Embryonic facial prominence (tissue), 1 donor: ENCODE measurements at regions not wholly inside any gene's neighbourhood (a gene's known extent, or its start where the extent isn't known, plus 50 kb on each side); places are given as distances from the start of the nearest gene placed in this dataset.

Experiments
- DNase-seq: peaks from one replicate; pipeline ENCODE4 v3.0.0-alpha.2; 2016; ENCODE audit errors: extremely low spot score

DNA sequence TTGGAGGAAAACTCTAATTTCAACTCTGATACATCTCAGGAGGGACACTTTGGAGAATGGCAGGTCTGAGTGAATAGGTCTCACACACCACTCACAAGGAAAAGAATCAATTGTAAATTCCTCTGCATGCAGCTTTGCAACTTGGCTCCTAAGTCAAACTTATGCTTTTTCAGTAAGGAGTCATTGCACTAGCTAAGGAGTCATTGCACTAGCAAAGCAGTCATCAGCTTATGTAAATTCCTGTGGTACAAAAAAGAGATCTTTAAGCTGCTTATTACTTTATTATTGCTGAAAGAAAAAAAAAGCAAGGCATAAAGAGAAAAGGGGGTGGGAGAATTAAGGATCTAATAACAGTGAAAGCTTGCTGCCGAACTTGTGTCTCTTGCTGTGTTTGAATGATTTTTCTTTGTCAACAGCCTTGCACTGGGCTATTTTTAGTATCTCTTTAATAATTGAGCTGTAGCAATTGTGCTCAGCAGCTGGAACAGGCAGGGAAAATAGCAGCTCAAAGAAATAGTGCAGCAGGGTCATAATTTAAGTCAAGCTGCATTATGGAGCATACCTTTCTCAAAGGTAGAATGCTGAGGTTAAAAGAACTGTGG is 154.3 kb upstream of the ARPP21 start:
- DNase-seq, result no peak

DNA sequence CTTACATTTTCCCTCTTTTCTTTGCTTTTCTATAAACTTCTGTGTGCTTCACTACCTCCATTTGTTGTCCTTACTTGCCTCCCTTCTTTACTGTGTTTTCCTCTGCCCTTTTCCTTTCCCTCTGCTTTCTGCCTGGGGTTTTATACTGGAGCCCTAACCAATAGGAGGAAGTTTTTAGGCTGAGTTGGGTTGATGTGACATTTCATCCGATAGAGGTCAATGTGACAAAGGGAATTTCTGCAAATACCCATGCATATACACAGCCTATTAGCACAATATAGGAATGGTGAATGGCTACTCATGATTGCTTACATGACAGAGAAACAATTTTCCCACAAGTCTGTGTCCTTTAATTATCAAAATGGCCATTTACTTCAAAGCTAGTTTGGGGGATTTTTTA is 153.0 kb upstream of the ARPP21 start:
- no peak for DNase-seq

DNA sequence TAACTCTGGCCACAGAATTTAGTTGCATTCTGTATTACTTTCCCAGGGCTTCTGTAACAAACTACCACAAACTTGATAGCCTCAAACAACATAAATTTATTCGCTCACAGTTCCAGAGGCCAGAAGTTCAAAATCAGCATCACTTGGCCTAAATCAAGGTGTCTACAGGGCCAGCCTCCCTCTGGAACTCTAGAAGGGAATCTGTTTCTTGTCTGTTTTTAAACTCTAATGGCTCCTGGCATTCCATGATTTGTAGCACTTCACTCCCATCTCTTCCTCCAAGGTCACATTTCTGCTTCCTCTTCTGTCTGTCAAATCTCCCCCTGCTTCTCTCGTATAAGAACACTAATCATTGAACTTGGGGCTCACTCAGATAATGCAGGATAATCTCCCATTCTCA is 151.9 kb upstream of the ARPP21 start:
- no peak for DNase-seq

DNA sequence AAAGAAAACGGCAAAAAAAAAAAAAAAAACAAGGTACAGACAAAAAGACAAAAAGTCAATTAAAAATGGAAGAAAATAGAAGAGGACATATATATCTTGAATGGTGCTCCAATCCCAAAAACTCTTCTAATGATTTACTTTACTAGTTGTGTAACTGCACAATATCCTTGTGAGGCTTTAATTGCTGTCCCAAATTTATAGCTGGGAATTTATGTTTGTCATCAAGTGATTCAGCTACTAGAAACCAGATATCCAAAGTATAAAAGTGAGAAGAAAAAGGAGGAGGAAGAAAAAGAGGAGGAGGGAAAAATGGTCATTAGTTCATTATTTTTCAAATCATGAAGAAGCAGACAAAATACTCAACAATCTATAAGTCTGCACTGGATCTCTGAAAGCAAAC is 150.8 kb upstream of the ARPP21 start:
- DNase-seq, result no peak

DNA sequence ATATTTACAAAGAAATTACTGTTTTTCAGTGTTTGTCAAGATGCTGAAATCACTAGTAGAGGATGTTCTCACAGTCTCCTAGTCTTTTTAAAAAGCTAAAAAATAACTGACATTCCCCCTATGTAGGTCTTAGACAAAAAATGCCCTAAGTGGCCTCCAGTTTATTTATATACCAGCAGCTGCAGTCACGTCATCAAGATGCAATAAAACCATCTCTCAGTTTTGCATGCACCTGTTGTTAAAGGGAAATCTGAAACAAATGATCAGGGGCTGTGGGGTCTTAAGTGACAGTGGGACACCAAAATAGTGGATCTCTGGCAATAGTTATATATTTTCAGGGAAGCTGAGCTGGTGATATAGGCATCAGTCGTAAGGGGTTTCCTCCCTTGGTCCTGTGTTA is 146.5 kb upstream of the ARPP21 start:
- no peak for DNase-seq

DNA sequence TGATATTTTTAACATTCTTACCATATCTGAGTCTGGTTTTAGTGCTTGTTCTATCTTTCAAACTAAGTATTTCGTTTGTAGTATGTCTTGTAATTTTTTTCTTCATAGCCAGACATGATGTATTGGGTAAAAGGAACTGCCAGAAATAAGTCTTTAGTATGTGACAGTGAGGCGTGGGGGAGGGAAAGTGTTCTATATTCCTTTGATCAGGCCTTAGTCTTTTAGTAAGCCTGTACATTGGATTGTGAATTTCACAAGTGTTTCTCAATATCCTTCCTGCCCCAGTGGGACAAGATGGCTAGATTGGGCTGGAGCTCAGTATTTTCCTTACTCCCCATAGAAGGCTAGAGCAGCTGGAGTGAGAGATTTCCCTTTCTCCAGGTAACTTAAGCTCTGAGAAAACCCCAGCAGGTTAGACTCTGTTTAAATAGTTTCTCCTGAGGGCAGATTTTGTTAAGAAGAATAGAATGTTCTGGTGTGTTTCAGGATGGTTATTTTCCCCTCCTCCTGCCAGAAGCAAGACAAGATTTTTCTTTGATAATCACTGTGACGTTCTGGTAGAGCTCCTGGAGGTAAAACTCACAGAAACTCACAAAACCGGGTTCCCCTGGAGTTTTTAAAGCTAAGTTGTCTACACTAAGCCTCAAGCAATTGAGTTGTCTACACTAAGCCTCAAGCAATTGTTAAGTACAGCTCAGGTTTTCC is 140.7 kb upstream of the ARPP21 start:
- no peak for DNase-seq

DNA sequence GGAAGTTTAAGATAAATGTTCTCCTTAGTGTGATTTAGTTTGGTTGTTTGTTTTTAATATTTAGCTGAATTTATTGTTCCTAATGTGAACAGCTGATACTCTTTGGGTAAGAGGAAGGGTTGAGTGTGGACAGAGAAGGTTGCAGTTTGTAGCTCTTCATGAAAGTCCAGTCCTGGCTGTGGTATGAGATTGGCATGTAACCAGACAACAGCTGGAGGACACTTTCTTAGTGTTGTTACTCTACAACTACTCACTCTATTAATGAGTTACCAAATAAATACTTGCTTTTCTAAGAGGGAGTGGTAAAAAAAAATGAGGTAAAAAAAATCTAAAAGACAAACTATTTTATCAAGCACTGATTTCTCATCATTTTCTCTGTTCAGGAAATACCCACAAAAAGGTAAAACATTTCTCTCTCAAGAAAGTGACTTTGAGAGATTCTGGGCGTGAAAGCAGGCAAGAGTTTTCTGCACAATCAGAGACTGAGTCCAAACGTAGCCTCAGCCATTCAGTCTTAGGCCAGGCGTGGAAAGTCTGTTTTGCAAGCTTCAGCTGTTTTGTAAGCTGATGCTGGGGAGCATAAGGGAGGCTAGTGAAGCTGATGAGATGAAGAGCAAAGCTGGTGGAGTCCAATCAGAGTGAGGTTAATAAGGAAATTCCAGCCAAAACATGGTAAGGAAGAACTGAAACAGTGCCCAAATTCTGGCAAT is 138.5 kb upstream of the ARPP21 start:
- DNase-seq, result no peak

DNA sequence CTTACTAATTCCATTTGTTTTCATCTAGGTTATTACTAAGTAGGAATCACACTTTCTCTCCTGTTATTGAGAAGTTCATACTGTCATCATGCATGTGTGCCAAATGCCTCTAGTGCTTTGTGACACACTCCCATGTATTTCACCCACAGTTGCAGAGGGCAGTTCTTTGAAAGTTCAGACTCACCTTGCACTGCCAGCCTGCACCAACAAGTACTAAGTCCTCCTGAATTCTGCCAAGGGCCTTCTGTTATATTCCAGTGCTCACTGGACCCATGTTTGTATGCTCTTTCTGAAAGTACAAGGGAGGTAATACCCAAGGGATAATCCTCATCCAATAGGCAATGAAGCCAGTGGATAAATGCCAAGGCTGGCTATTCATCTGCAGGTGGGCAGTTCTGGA is 136.6 kb upstream of the ARPP21 start:
- DNase-seq, result no peak

DNA sequence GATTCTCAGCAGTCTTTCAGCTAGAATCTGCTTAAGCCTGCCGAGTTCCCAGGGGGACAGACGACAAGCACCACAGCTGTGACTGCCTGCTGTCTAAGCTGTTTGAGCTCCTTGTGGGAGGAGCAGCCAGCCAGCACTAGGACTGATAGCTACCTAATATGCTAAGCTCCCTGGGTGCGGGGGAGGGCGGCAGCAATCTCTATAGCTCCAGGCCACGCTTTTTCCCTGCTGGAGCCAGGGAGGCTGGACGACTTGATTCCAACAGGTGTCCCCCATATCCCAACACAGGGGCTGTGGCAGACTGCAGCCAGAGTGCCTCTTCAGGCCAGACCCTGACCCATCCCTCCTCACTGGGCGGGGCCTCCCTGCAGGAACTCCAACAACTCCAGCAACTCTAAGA is 134.1 kb upstream of the ARPP21 start:
- DNase-seq, result no peak

DNA sequence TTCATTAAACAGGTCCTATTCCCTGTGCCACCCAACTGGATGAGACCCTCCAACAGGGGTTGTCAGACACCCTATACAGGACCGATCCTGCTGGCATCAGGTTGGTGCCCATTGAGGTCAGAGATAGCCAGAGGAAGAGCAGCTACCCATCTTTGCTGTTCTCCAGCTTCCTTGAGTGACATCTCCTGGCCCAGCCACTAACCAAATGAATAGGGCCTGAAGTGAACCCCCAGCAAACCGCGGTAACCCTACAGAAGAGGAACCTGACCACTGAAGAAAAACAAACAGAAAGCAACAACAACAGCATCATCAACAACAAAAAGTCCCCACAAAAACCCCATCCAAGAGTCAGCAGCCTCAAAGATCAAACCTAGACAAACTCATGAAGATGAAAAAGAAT is 133.6 kb upstream of the ARPP21 start:
- no peak for DNase-seq

DNA sequence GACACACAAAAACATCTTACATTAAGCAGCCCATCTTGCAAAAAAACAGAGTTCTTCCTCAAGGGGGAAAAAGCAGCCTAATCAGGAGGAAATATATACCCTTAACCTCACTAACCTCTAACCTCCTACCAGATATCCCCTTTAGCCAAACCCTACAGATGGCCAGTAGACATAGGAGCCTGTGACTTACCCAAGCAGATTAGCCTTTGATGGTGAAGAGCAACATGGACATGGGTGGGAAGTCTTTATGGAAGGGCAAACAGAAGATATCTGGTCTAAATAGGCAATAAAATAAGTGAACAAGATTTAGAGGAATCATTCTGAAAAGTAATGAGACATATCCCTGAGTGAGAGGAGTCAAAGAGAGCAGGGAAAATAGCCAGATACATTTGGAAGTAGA is 119.4 kb upstream of the ARPP21 start:
- no peak for DNase-seq

DNA sequence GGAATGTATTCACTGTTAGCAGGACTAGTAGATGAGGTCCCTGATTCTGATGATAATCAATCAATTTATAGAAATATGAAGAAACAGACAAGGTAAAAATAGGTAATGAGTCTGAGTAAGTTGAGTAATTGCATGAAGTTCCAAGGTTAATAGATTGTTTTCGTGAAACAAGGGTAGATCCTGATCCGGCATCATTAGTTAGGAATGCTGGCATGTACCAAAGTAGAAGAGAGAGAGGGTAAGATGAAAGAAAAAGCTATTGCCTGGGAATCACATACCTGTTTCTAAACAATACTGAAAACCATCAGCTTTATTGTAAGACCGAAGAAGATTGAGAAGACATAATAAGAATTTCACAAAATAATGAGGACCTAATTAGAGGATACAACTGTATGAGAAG is 118.1 kb upstream of the ARPP21 start:
- DNase-seq, result no peak

DNA sequence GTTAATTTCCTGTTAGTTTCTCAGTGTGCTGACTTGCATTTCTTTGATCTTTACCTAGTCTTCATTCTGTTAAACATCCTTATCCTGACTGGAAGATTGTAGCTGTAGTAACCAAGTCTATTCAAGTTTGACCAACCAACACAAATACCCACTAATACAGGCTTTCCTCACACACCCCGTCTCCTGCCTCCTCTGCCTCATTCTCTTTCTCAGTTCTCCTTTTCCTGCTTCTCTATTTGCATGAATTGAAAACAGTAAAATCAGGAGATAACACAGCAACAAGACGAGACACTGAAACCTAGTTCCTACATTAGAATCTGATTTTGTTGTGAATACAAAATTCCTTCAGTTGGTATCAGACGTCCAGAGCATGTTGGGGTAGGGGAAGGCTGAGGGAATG is 116.9 kb upstream of the ARPP21 start:
- no peak for DNase-seq

DNA sequence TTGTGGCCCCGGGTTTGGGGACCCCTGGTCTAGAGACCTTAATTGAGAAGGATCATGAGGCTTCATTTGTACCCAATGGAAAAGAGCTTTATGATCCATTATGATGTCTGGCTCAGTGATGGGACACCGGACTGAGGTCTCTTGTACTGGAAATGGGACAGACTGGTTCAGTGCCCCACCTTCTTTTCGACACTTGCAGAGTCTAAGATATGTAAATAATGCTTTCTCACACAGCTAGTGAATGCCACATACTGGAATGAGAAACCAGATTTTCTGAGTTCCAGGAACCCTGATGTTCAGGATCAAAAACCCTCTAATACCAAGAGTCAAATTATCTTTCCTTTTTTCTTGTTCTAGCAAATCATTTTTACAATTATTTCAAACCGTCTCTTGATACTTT is 116.3 kb upstream of the ARPP21 start:
- DNase-seq, result no peak

DNA sequence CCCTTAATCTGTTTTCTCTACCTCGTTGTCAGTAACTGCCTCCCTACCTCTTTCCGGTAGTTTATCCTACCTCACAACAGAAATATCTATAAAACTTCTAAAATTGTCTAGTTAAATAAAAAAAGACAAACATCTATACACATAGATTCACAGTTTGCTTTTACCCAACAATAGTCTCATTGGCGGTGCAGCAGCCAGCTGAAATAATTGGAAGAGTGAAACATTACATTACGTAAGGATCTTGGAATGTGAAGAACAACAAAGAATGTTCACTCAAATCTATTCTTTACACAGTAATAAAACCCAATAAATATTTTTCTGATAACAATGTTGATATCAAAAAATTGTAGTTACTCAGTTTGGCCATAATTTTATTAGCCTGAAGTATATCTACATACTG is 115.5 kb upstream of the ARPP21 start:
- no peak for DNase-seq

DNA sequence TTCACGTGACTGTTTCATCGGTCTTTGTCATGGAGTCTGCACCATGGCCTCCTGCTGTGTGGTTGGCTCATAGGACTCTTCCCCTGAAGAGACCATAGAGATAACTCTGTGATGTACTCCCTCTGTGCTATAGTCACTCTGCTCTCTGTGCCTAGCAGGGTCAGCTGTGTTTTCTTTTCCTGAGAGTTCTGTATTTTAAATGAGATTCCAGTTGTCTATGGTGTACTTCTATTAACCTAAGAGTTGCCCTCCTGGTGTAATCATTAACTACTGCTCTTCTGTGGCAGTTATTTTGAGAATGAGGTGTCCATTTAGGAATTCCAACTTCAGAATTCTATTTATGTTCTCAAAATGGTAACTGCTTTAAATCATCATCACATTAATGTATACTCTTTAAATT is 114.5 kb upstream of the ARPP21 start:
- DNase-seq, result no peak

DNA sequence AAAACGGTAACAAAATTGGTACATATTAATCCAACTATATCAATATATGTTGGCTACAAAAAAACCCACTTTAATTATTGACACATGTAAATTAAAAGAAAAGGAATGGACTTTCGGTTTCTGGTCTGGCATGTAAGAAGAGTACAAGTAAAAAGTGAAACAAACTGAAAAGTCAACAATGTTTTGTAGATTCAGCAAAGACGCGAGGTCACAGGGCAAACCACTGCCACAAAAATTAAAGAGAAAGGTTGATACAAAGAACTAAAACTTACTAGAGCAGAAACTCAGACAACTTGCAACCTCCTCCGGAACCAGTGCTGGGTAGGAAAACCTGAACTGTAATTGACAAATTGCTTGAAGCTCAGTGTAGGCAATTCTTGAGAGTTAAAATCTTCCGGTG is 110.6 kb upstream of the ARPP21 start:
- no peak for DNase-seq

DNA sequence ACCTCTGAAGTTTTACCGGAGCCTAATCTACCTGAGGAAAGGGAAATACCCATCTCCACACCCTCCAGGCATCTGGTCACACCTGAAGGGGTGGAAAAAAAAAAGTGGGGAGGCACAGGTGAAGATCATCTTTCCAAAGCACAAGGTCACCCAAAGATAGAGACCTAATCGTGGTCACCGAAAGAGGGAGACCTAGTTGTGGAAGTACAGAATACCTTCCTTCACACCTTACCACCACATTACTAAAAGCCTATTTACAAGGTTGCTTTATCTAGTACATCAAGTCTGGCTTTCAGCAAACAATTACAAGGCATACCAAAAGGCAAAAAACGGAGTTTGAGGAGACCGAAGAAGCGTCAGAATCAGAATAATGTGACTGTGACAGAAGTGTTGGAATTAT is 110.0 kb upstream of the ARPP21 start:
- DNase-seq, result no peak

DNA sequence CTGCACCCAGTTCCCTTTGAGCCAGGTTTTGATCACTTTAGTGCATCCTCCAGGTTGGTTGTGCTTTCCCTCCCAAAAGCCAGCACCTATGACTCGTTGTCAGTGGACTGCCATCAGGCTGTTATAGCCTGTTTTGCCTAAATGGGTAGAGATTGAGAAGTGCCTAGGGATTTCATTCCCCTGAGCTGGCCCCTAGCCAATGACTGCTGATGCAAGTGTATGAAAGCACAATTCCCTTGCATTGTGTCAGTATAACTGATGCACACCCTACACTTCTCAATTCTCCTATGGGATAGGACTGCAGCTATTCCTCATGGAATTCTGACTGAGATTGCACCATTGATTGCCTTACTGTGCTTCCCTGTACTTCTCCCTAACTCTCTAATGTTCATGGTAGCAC is 102.1 kb upstream of the ARPP21 start:
- DNase-seq, result no peak

DNA sequence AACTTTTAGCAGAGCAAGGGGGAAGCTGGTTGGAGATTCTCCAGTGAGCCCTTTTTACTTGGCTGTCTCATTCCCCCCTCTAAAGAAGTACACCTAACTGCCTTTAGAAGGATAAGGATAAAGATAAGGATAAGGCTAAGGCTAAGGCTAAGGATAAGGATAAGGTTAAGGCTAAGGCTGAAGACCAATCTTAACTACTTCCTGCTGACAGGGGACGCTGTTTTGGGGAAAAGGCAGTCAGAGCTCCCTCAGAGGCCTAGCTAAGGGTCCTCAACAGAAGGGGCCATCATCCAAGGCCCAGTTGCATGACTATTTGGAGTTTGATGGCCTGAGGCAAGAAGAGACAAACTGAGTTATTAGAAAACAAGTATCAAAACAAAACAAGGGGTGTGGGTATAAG is 94.3 kb upstream of the ARPP21 start:
- no peak for DNase-seq

DNA sequence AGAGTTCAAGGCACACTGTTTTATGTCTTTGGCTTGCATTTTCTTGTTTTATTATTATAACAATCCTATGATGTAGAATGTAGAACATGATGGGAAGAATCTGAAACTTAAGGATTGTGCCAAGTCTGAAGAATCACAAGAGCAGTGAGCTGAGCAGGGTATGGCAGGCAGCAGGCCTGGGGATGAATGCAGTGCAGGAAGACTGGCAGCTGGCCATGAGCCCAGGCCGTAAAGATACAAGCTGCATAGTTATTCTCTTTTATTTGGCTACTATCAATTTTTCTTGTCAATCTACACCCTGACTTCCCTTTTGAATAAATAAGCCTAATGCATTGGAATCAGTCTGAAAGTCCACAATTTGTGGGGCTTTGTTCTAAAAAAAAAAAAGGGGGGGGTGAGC is 89.6 kb upstream of the ARPP21 start:
- no peak for DNase-seq

DNA sequence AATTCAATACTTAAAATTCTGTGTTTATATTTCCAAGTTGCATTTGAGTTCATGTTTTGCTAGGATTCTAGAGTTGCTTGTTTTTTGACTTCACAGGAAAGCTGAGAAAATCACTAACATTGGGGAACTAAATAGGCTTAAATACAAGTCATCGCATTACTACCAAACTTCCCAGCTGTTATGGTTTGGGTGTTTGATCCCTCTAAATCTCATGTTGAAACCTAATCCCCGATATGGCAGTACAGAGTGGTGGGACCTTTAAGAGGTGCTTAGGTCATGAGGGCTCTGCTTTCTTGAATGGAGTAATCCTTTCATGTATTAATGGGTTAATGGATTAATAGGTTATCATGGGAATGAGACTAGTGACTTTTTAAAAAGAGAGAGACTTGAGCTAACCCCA is 77.2 kb upstream of the ARPP21 start:
- no peak for DNase-seq

DNA sequence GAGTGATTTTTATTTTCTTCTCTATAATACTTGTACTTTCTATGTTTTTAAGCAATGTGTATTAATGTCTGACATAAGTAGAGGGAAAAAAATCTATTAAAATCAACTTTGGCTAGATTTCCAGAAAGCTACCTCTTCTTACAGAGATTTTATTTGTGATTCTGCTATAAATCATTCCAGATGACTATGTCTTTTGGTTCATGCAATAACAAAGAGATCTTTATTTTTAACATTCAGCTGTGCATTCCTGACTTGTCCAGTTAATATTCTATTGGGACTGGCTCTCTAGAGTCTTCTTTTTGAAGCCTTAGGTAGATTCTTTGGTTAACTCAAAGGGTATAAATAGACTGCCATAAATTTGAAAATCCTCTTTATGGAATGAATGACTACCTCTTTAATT is 74.3 kb upstream of the ARPP21 start:
- DNase-seq, result no peak
